ENCODE measurements at regions not wholly inside any gene's neighbourhood (a gene's known extent, or its start where the extent isn't known, plus 50 kb on each side); places are given as distances from the start of the nearest gene placed in this dataset.

DNA sequence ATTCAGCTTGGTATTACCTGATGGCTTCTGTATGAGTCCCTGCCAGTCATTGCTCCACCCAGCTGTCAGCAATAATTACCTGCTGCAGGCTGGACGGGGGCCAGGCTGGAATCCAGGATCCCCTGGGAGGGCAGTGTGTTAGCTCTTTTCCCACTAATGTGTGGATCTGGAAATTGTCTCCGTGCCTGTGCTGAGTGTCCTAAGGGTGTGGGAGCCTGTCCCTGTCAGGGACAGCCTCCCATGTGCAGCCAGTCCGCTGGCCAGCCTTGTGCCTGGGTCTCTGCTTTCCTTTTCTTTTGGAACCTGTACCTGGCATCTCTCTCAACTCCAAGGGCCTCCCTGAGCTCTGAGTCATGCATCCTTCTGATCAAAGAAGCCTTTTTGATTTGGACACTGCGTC is 107.2 kb upstream of the SPRED2 start:
- no peak for DNase-seq (ENCODE audit: low read depth in 1 of 2, low spot score in 1 of 2)
- no peaks in the 10 kb centered on the region for H3K27me3 ChIP-seq (ENCODE audit: insufficient read depth, poor library complexity, severe bottlenecking)
- TF ChIP-seq POLR2AphosphoS5 (IDR thresholded peaks at IDR 0.05; ENCODE audit: low read depth) (no peak), SPI1 (IDR thresholded peaks at IDR 0.05; ENCODE audit: borderline replicate concordance, low read depth) (no peak), GABPA (IDR thresholded peaks at IDR 0.05; ENCODE audit: low read depth) (no peak)
- TF ChIP-seq, protein P1, sequence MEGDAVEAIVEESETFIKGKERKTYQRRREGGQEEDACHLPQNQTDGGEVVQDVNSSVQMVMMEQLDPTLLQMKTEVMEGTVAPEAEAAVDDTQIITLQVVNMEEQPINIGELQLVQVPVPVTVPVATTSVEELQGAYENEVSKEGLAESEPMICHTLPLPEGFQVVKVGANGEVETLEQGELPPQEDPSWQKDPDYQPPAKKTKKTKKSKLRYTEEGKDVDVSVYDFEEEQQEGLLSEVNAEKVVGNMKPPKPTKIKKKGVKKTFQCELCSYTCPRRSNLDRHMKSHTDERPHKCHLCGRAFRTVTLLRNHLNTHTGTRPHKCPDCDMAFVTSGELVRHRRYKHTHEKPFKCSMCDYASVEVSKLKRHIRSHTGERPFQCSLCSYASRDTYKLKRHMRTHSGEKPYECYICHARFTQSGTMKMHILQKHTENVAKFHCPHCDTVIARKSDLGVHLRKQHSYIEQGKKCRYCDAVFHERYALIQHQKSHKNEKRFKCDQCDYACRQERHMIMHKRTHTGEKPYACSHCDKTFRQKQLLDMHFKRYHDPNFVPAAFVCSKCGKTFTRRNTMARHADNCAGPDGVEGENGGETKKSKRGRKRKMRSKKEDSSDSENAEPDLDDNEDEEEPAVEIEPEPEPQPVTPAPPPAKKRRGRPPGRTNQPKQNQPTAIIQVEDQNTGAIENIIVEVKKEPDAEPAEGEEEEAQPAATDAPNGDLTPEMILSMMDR (IDR thresholded peaks at IDR 0.05; ENCODE audit: insufficient read depth, low read length), result no peak
- TF ChIP-seq, protein P2, sequence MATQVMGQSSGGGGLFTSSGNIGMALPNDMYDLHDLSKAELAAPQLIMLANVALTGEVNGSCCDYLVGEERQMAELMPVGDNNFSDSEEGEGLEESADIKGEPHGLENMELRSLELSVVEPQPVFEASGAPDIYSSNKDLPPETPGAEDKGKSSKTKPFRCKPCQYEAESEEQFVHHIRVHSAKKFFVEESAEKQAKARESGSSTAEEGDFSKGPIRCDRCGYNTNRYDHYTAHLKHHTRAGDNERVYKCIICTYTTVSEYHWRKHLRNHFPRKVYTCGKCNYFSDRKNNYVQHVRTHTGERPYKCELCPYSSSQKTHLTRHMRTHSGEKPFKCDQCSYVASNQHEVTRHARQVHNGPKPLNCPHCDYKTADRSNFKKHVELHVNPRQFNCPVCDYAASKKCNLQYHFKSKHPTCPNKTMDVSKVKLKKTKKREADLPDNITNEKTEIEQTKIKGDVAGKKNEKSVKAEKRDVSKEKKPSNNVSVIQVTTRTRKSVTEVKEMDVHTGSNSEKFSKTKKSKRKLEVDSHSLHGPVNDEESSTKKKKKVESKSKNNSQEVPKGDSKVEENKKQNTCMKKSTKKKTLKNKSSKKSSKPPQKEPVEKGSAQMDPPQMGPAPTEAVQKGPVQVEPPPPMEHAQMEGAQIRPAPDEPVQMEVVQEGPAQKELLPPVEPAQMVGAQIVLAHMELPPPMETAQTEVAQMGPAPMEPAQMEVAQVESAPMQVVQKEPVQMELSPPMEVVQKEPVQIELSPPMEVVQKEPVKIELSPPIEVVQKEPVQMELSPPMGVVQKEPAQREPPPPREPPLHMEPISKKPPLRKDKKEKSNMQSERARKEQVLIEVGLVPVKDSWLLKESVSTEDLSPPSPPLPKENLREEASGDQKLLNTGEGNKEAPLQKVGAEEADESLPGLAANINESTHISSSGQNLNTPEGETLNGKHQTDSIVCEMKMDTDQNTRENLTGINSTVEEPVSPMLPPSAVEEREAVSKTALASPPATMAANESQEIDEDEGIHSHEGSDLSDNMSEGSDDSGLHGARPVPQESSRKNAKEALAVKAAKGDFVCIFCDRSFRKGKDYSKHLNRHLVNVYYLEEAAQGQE (IDR thresholded peaks at IDR 0.05; ENCODE audit: insufficient replicate concordance, low read depth), result no peak
- H3K4me3 ChIP-seq (replicated peaks; ENCODE audit: insufficient read depth, low read length), result no peak overlapping the region
- H3K27ac ChIP-seq (replicated peaks), result no peak overlapping the region

DNA sequence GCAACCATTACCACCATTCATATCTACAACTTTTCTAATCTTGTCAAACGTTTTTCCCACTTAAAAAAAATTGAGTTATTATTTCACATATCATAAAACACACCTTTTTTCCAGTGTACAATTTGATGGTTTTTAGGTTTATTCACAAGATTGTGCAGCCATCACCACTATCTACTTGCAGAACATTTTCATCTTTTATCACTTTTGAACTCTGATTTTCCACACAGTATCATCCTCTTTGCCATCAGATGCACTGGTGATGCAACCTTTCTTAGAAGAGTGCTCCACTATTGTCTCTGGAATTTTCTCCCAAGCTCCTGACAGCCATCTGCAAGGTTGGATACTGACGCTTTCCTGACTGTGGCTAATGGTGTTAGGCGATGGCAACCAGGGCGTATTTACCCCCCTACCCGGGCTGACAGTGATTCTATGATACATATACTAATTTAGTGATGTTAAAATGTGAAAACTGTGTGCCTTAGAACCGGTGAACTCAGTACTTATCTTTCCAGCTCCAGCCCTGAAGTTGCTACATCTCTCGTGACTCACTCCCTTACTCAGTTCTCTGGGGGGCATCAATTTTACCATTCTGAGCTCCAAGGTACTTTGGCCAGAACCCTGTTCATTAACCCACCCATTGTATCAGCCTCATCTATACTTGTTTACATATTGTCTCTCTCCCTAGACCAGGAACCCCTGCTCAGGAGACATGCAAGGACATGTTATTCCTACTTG is 105.4 kb upstream of the SPRED2 start:
- no peak for DNase-seq (ENCODE audit: low read depth in 1 of 2, low spot score in 1 of 2)
- Histone ChIP-seq H3K4me3 (replicated peaks; ENCODE audit: insufficient read depth, low read length) (no peak overlapping the region), H3K27me3 (ENCODE audit: insufficient read depth, poor library complexity, severe bottlenecking) (no peaks in the 10 kb centered on the region), H3K27ac (replicated peaks) (no peak overlapping the region)
- TF ChIP-seq SPI1 (IDR thresholded peaks at IDR 0.05; ENCODE audit: borderline replicate concordance, low read depth) (no peak), POLR2AphosphoS5 (IDR thresholded peaks at IDR 0.05; ENCODE audit: low read depth) (no peak), GABPA (IDR thresholded peaks at IDR 0.05; ENCODE audit: low read depth) (no peak)
- TF ChIP-seq, protein P2 (IDR thresholded peaks at IDR 0.05; ENCODE audit: insufficient replicate concordance, low read depth), result no peak
- TF ChIP-seq, protein P1 (IDR thresholded peaks at IDR 0.05; ENCODE audit: insufficient read depth, low read length), result no peak

DNA sequence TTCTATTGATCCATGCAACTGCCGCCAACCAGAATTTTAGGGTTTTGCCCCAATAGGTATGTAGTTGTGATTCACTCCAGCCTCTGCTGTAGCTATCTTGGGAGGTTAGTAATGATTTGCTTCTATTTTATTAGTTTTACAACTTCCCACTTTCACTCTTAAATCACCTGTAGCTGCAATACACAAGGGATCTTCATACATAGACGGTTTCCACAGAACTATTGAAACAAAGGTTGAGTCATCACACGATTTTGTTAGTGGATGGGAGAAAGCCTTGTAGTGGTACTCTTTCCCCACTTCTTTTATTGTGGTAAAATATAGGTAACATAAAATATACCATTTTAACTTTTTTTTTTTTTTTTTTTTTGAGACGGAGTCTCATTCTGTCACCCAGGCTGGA is 104.2 kb upstream of the SPRED2 start:
- Histone ChIP-seq H3K27ac (replicated peaks) (no peak overlapping the region), H3K27me3 (ENCODE audit: insufficient read depth, poor library complexity, severe bottlenecking) (no peaks in the 10 kb centered on the region), H3K4me3 (replicated peaks; ENCODE audit: insufficient read depth, low read length) (no peak overlapping the region)
- no peak for DNase-seq (ENCODE audit: low read depth in 1 of 2, low spot score in 1 of 2)
- no peak for TF ChIP-seq POLR2AphosphoS5 (IDR thresholded peaks at IDR 0.05; ENCODE audit: low read depth)
- TF ChIP-seq, protein P1 (IDR thresholded peaks at IDR 0.05; ENCODE audit: insufficient read depth, low read length), result no peak
- TF ChIP-seq GABPA (IDR thresholded peaks at IDR 0.05; ENCODE audit: low read depth), result no peak
- no peak for TF ChIP-seq SPI1 (IDR thresholded peaks at IDR 0.05; ENCODE audit: borderline replicate concordance, low read depth)
- TF ChIP-seq, protein P2 (IDR thresholded peaks at IDR 0.05; ENCODE audit: insufficient replicate concordance, low read depth), result no peak

Measured in HL-60 (cell line).